HG02852 (cell line): ENCODE measurements at regions not wholly inside any gene's neighbourhood (a gene's known extent, or its start where the extent isn't known, plus 50 kb on each side); places are given as distances from the start of the nearest gene placed in this dataset.
"Not testable (repeated sequence)": the region's sequence is repeated elsewhere in the genome, so short reads cannot be mapped to it uniquely, and the experiment has no call there.

Source experiments
- ATAC-seq: cut with Tn5 transposase; IDR thresholded peaks from one replicate; pipeline ENCODE4 v1.9.1; 2021; ENCODE audit warnings: mild to moderate bottlenecking, moderate library complexity; ENCODE audit not compliant: unreplicated experiment

- no peak for ATAC-seq
Measured at GRCh38 chrX:45447331-45447730, 246.7 kb upstream of the DIPK2B start.

GRCh38 chrX:45445745-45446412, 245.2 kb upstream of the DIPK2B start:
- ATAC-seq: no peak

DNA sequence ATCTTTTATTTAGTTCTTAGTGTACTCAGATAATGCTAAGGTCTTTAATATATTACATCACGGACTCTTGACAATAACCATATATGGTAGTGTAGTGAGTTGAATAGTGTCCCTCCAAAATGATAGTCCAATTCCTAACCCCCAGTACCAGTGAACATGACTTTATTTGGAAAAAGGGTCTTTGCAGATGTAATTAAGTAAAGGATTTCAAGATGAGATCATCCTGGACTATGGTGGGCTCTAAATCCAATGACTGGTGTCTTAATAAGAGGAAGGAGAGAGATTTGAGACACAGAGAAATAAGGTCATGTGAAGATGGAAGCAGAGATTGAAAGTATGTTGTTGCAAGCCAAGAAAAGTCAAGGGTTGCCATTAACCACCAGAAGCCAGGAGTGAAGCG, 236.5 kb upstream of the DIPK2B start:
- ATAC-seq: no peak

GRCh38 chrX:45435481-45435880, 234.8 kb upstream of the DIPK2B start:
- ATAC-seq: no peak

GRCh38 chrX:45434231-45434630, 233.6 kb upstream of the DIPK2B start:
- ATAC-seq: no peak

DNA sequence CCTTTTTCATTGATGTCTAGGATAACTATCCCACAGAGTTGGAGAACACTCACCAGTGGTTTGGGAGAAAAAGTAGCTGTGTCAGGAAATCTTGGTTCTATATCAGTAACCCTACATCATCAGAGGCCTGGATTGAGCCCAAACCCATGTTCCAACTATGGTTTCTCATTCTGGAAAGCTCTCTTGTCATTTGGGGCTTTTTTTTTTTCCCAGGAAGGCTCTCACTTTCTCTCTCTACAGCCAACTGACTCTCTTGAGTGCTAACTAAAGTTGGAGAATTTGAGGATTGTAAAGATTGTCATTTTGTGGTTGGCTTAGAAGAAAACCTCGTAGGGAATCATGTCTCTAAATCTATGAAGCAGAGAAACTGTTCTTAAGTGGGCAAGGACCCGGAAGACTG, 228.2 kb upstream of the DIPK2B start:
- ATAC-seq: no peak

DNA sequence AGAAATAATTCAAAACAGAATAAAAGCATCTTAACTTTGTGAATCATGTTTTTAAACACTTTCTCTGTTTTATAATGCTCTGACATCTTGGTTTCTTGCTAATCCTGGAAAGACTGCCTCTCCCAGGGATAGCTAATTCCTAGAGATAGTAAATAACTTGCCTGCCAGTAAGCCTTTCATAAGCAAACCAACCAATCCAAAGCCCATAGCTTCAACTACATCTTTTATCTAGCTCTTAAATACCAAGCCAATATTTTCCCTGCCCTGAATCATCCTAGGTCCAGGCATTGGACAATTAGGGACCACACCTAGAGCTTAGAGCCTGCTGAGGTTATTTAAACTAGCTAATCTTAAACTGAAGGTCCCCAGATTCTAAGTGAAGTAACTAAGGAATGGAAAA, 223.7 kb upstream of the DIPK2B start:
- no peak for ATAC-seq

- ATAC-seq: no peak
Measured at GRCh38 chrX:45422216-45422925, 221.7 kb upstream of the DIPK2B start.

- ATAC-seq: no peak
Measured at GRCh38 chrX:45421806-45422205, 221.1 kb upstream of the DIPK2B start.

GRCh38 chrX:45404206-45404605, 203.5 kb upstream of the DIPK2B start:
- ATAC-seq: no peak

DNA sequence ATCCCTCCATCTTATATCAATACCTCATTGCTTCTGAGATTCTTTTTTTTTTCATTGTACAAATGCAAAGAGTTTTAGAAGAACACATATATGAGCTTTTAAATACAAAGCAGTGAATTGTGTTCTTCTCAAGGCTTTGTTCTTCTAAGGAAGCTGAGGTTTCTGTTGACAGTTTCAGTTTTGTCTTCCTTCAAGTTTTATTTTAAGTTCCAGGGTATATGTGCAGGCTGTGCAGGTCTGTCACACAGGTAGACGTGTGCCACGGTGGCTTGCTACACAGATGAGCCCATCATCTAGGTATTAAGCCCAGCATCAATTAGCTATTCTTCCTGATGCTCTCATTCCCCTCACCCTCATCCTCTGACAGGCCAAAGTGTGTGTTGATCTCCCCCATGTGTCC, 201.2 kb upstream of the DIPK2B start:
- ATAC-seq: no peak

- ATAC-seq: not testable (repeated sequence)
Measured at GRCh38 chrX:45400951-45401725, 200.5 kb upstream of the DIPK2B start.

DNA sequence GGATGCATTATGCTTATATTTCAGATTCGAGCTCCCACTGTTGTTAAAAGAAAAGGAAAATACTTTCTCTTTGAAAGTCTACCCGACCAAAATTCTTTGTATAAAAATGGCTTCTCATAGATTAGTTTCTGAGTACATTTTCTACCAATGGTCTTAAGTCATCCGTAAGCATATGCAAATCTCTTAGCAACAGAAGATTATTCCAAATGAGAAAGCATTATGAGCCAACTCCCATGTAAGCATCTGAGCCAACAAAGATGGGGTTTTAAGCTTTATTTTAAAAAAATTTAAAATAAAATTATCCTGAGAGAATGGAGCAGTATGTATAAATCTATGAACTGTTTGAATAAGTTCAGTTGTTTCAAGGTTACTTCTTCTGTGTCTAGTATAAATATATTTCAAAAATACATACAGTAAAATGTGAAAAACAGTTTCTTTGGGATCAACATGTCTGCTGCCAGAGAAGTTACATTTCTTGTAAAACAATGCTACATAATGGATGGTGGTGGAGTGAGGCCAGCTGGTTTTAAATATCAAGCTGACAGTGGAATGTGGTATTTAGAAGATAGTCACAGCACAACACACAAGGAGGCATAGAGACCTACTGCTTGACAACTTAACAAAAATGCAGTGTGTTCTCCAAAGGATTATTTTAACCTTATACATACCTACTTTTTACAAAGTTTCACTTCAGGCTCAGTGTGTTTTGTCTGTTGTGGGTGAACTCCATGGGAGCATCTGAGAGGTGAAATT, 199.5 kb upstream of the DIPK2B start:
- ATAC-seq: no peak

GRCh38 chrX:45385757-45386156, 185.1 kb upstream of the DIPK2B start:
- no peak for ATAC-seq

DNA sequence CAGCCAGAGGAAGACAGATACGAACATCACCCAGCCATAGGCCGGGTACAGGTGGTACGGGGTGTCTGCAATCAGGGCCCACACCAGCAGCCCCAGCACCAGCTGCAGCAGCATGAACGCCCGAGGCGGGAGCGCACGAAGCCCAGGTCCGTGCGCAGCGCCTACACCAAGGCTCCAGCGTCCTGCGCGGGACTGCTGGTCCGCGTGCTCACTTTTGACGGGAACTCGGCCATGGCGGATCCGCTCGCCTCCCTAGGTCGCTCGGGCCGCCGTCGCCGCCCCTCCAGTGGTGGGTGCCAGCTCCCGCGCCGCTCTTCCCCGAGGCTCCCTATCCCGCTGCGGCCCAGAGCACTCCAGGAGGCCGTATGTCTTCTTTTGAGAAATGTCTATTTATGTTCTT, 181.2 kb upstream of the DIPK2B start:
- no peak for ATAC-seq

GRCh38 chrX:45381366-45381765, 180.7 kb upstream of the DIPK2B start:
- no peak for ATAC-seq

DNA sequence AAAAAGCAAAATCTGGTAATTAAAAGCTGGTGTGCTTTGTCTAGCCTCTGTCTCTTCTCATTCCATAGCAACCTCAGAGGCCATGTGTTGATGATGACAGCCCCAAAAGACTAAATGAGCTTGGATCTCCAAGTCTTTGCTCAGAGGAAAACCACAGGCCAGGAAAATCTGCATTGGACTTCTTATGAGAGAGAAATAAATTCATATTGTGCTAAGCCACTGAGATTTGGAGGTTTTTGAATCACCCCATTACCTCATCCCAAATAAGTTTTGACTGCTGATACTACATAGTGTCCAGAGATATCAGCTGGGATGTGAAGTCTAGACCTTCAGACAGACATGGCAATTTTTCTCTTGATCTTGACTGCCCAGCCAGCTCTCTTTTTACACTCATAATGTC, 178.6 kb upstream of the DIPK2B start:
- ATAC-seq: no peak

- ATAC-seq: no peak
Measured at GRCh38 chrX:45372151-45372550, 171.5 kb upstream of the DIPK2B start.

- ATAC-seq: no peak
Measured at GRCh38 chrX:45368705-45369104, 168.0 kb upstream of the DIPK2B start.

DNA sequence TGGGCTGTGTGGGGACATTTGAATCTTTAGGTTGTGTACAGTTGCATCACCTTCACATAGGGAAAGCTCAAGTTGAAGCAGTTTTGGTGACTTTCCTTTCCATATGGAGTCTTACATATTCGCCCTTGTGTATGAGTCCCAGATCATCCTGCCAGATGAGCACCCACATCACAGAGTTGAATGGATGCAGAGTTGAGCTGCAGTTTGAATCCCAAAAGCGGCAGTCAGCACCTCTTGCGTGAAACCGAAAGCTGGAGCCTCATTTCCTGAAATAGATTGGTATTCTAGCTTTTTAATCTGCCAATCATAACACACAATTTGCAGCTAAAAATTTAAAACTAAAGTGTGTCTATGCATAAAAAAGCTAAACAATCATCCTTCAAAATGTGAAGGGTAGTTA, 162.9 kb upstream of the DIPK2B start:
- ATAC-seq: no peak

- no peak for ATAC-seq
Measured at GRCh38 chrX:45360571-45360970, 159.9 kb upstream of the DIPK2B start.
